Neural cell (in vitro differentiated cells): ENCODE measurements at regions not wholly inside any gene's neighbourhood (a gene's known extent, or its start where the extent isn't known, plus 50 kb on each side); places are given as distances from the start of the nearest gene placed in this dataset.

Source experiments
- EP300 ChIP-seq: fragments of 450-650 bp; conservative IDR thresholded peaks from 2 replicates; pipeline ENCODE4 v1.6.1; 2014; ENCODE audit warnings: antibody characterized with exemption, mild to moderate bottlenecking, moderate library complexity; ENCODE audit not compliant: poor library complexity, severe bottlenecking
- EZH2 ChIP-seq: fragments of 200-600, 300-800 bp; shearing (Covaris generic), sonication (generic); IDR thresholded peaks from 2 replicates; pipeline ENCODE4 v1.6.1; 2014; ENCODE audit warnings: antibody characterized with exemption, low read length, borderline replicate concordance, mild to moderate bottlenecking; ENCODE audit not compliant: insufficient read depth, poor library complexity, severe bottlenecking
- POLR2AphosphoS5 ChIP-seq: IDR thresholded peaks from 2 replicates; pipeline ENCODE4 v1.6.1; 2012
- RAD21 ChIP-seq: fragments of 450-650 bp; conservative IDR thresholded peaks from 2 replicates; pipeline ENCODE4 v1.6.1; 2014; ENCODE audit warnings: antibody characterized with exemption, mild to moderate bottlenecking, moderate library complexity
- TAF1 ChIP-seq: IDR thresholded peaks from 2 replicates; pipeline ENCODE4 v1.6.1; 2012; ENCODE audit warnings: low read depth
- TF ChIP-seq, protein P1 (sequence below): fragments of 450-650 bp; IDR thresholded peaks from 2 replicates; pipeline ENCODE4 v1.5.1; 2014; ENCODE audit warnings: antibody characterized with exemption, mild to moderate bottlenecking, moderate library complexity; ENCODE audit not compliant: poor library complexity, severe bottlenecking

DNA sequence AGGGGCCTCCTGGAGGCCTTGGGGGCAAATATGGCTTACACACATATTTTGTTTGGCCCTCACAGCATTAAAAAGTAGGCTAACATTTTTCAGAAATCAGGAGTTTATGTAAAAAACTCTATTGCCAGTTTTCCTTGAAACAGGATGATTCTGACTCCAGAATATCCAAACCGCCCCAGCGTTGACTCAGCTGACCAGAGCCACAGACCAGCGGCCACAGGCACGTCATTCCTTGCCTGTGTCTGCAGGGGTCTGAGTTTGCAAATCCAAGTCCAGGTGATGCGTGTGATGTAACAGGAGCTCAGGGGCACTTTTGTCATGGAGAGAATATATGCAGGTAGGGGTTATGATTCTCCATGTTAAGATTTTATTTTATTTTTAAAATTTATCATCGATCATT lies 79.4 kb upstream of the ALKAL2 start:
- no peak for TF ChIP-seq EZH2
- TF ChIP-seq, protein P1, sequence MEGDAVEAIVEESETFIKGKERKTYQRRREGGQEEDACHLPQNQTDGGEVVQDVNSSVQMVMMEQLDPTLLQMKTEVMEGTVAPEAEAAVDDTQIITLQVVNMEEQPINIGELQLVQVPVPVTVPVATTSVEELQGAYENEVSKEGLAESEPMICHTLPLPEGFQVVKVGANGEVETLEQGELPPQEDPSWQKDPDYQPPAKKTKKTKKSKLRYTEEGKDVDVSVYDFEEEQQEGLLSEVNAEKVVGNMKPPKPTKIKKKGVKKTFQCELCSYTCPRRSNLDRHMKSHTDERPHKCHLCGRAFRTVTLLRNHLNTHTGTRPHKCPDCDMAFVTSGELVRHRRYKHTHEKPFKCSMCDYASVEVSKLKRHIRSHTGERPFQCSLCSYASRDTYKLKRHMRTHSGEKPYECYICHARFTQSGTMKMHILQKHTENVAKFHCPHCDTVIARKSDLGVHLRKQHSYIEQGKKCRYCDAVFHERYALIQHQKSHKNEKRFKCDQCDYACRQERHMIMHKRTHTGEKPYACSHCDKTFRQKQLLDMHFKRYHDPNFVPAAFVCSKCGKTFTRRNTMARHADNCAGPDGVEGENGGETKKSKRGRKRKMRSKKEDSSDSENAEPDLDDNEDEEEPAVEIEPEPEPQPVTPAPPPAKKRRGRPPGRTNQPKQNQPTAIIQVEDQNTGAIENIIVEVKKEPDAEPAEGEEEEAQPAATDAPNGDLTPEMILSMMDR = no peak
- no peak for TF ChIP-seq TAF1
- TF ChIP-seq RAD21 = no peak
- no peak for TF ChIP-seq EP300
- TF ChIP-seq POLR2AphosphoS5 = no peak
